ENCODE measurements at regions not wholly inside any gene's neighbourhood (a gene's known extent, or its start where the extent isn't known, plus 50 kb on each side); places are given as distances from the start of the nearest gene placed in this dataset.
A peak's percentile ranks its signal among the peaks of the same experiment; 100 is the strongest.

GRCh38 chr2:204436230-204436629 is 109.0 kb upstream of the PARD3B start:
- Histone ChIP-seq H3K27me3 (no peaks in the 10 kb centered on the region), H3K9me3 (peaks cover 7 to 12% of the 10 kb centered on the region in 2 donors), H3K36me3 (no peaks in the 10 kb centered on the region), H3K4me3 (no peak overlapping the region), H3K4me1 (no peaks in the 10 kb centered on the region), H3K27ac (peak overlapping the region in 1 of 4 donors; percentile 36)
- no peak for DNase-seq
- TF ChIP-seq POLR2A (IDR thresholded peaks at IDR 0.05) (no peak), CTCF (IDR thresholded peaks at IDR 0.05) (no peak), POLR2AphosphoS5 (IDR thresholded peaks at IDR 0.05) (no peak), EP300 (IDR thresholded peaks at IDR 0.05; ENCODE audit: low read depth) (no peak)
- 60 to 68% methylated on average over 1 of the region's 1 CpG for WGBS, 2 donors (ENCODE audit: low coverage in 1 of 2)
- intact Hi-C loops (cut with DNase I; ENCODE audit: low total_unique reads), result no loop called here
- in situ Hi-C loops (cut with MboI; ENCODE audit: low pct_ligation_motif_present in 1 of 4, low pct_unique_long_range_greater_than_20kb in 1 of 4, low sequenced_read_pairs in 3 of 4), result no loop called here

GRCh38 chr2:204437408-204437807 is 107.9 kb upstream of the PARD3B start:
- intact Hi-C loops (cut with DNase I; ENCODE audit: low total_unique reads), result no loop called here
- TF ChIP-seq POLR2AphosphoS5 (IDR thresholded peaks at IDR 0.05), result no peak
- TF ChIP-seq CTCF (IDR thresholded peaks at IDR 0.05), result no peak
- no peak for TF ChIP-seq POLR2A (IDR thresholded peaks at IDR 0.05)
- no peak for TF ChIP-seq EP300 (IDR thresholded peaks at IDR 0.05; ENCODE audit: low read depth)

GRCh38 chr2:204437815-204438756 is 107.2 kb upstream of the PARD3B start:
- H3K27ac ChIP-seq, result no peak overlapping the region
- H3K4me1 ChIP-seq, result no peaks in the 10 kb centered on the region
- peaks cover 0 to under 1% of the 10 kb centered on the region in 2 donors for H3K9me3 ChIP-seq
- 75 to 90% methylated on average over 4 to 18 of the region's 18 CpGs for WGBS, 2 donors (ENCODE audit: low coverage in 1 of 2)
- no peak overlapping the region for H3K4me3 ChIP-seq
- DNase-seq, result no peak
- TF ChIP-seq EP300 (IDR thresholded peaks at IDR 0.05; ENCODE audit: low read depth) (no peak), POLR2AphosphoS5 (IDR thresholded peaks at IDR 0.05) (no peak), POLR2A (IDR thresholded peaks at IDR 0.05) (no peak), CTCF (IDR thresholded peaks at IDR 0.05) (no peak)
- no peaks in the 10 kb centered on the region for H3K27me3 ChIP-seq
- intact Hi-C loops (cut with DNase I; ENCODE audit: low total_unique reads), result no loop called here
- in situ Hi-C loops (cut with MboI; ENCODE audit: low pct_ligation_motif_present in 1 of 4, low pct_unique_long_range_greater_than_20kb in 1 of 4, low sequenced_read_pairs in 3 of 4), result no loop called here
- H3K36me3 ChIP-seq, result no peaks in the 10 kb centered on the region

More at GRCh38 chr2:204437408-204437807, 107.9 kb upstream of the PARD3B start:
- WGBS, 2 donors (ENCODE audit: low coverage in 1 of 2), result 56 to 60% methylated on average over 1 to 5 of the region's 5 CpGs
- Histone ChIP-seq H3K4me3 (no peak overlapping the region), H3K9me3 (peaks cover 1 to 7% of the 10 kb centered on the region in 2 donors), H3K36me3 (no peaks in the 10 kb centered on the region), H3K4me1 (no peaks in the 10 kb centered on the region), H3K27me3 (no peaks in the 10 kb centered on the region), H3K27ac (no peak overlapping the region)
- in situ Hi-C loops (cut with MboI; ENCODE audit: low pct_ligation_motif_present in 1 of 4, low pct_unique_long_range_greater_than_20kb in 1 of 4, low sequenced_read_pairs in 3 of 4), result no loop called here
- DNase-seq, result no peak

GRCh38 chr2:204441316-204441715 is 104.0 kb upstream of the PARD3B start:
- no peaks in the 10 kb centered on the region for H3K4me1 ChIP-seq
- H3K27ac ChIP-seq, result no peak overlapping the region
- no peaks in the 10 kb centered on the region for H3K27me3 ChIP-seq
- TF ChIP-seq POLR2AphosphoS5 (IDR thresholded peaks at IDR 0.05), result no peak
- TF ChIP-seq EP300 (IDR thresholded peaks at IDR 0.05; ENCODE audit: low read depth), result no peak
- no peak for TF ChIP-seq CTCF (IDR thresholded peaks at IDR 0.05)
- TF ChIP-seq POLR2A (IDR thresholded peaks at IDR 0.05), result no peak
- no peak overlapping the region for H3K4me3 ChIP-seq
- no peaks in the 10 kb centered on the region for H3K36me3 ChIP-seq
- in situ Hi-C loops (cut with MboI; ENCODE audit: low pct_ligation_motif_present in 1 of 4, low pct_unique_long_range_greater_than_20kb in 1 of 4, low sequenced_read_pairs in 3 of 4), result no loop called here
- intact Hi-C loops (cut with DNase I; ENCODE audit: low total_unique reads), result no loop called here
- no peak for DNase-seq
- no peaks in the 10 kb centered on the region for H3K9me3 ChIP-seq
